ENCODE measurements at regions not wholly inside any gene's neighbourhood (a gene's known extent, or its start where the extent isn't known, plus 50 kb on each side); places are given as distances from the start of the nearest gene placed in this dataset.

DNA sequence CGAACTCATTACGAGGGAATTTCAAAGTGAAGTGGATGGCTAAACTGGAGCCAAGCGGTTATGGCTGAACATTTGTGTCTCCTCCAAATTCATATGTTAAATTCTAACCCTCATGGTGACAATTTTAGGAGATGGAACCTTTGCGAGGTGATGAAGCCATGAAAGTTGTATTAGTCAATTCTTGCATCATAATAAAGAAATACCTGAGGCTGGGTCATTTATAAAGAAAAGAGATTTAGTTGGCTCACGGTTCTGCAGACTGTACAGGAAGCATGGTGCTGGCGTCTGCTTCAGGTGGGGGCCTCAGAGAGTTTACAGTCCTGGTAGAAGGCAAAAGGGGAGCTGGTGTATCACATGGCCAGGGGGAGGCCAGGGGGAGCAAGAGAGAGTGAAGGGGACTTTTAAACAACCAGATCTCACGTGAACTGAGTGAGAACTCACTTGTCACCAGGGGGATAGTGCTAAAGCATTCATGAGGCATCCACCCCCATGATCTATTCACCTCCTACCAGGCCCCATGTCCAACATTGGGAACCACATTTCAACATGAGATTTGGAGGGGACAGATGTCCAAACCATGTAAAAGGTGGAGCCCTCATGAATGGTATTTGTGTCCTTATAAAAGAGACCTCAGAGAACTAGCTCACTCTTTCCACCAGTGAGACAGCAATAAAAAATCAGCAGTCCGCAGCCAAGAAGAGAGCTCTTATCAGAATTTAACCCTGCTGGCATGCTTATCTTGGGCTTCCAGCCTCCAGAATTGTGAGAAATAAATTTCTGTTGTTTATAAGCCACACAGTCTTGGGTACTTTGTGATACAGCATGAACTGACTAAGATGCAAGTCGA, 143.4 kb downstream of the MTRR start:
- TF ChIP-seq, protein P1, sequence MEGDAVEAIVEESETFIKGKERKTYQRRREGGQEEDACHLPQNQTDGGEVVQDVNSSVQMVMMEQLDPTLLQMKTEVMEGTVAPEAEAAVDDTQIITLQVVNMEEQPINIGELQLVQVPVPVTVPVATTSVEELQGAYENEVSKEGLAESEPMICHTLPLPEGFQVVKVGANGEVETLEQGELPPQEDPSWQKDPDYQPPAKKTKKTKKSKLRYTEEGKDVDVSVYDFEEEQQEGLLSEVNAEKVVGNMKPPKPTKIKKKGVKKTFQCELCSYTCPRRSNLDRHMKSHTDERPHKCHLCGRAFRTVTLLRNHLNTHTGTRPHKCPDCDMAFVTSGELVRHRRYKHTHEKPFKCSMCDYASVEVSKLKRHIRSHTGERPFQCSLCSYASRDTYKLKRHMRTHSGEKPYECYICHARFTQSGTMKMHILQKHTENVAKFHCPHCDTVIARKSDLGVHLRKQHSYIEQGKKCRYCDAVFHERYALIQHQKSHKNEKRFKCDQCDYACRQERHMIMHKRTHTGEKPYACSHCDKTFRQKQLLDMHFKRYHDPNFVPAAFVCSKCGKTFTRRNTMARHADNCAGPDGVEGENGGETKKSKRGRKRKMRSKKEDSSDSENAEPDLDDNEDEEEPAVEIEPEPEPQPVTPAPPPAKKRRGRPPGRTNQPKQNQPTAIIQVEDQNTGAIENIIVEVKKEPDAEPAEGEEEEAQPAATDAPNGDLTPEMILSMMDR (conservative IDR thresholded peaks at IDR 0.05; ENCODE audit: low read depth, low read length): no peak
- DNase-seq (ENCODE audit: low read depth): no peak
- no peak overlapping the region for H3K4me3 ChIP-seq (ENCODE audit: low read depth, low read length)

DNA sequence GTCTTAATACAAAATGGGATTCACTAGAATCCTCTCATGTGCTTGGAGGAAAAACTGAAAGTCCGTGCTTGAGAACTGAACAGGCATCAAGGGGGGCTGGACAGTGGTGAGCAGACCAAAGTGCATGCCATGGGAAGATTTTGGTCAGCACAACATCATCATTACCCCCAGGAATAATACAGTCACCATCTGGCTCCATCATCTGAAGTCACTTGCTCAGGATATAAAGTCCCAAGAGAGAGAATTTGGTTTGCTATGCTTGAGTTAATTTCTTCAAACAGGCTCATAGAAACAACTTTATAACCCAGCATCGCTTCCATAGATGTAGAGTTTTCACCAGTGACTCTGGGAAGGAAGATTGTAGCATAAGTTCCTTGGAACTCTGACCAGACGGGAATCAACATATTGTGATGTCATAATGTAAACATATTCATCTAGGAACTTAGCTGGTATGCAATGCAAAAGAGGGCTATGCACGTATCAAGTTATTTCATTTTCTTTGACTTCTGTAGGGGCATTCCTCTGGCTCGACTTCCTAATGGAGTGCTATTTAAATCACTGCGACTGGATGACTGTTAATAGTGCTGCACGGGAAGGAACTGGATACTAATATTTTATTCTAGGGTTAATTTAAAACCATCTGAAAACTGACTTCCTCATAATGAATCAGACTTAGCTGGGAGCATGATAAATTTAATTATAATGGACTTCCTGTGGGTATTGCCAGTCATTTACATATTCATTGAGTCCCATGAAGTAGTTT, 145.2 kb downstream of the MTRR start:
- no peak overlapping the region for H3K4me3 ChIP-seq (ENCODE audit: low read depth, low read length)
- TF ChIP-seq, protein P1 (conservative IDR thresholded peaks at IDR 0.05; ENCODE audit: low read depth, low read length): no peak
- DNase-seq (ENCODE audit: low read depth): no peak

DNA sequence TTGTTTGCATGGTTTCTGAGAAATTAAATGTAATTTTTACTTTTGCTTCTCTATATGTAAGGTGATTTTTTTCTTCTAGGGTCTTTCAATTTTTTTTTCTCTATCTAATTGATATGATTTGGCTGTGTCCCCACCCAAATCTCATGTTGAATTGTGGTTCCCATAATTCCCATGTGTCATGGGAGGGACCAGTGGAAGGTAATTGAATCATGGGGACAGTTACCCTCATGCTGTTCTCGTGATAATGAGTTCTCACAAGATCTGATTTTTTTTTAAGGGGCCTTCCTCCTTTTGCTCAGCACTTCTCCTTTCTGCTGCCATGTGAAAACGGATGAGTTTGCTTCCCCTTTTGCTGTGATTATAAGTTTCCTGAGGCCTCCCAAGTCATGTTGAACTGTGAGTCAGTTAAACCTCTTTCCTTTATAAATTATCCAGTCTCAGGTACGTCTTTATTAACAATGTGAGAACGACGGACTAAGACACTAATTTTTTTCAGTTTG, 150.8 kb downstream of the MTRR start:
- no peak for DNase-seq (ENCODE audit: low read depth)
- H3K4me3 ChIP-seq (ENCODE audit: low read depth, low read length): no peak overlapping the region
- TF ChIP-seq, protein P1 (conservative IDR thresholded peaks at IDR 0.05; ENCODE audit: low read depth, low read length): no peak

DNA sequence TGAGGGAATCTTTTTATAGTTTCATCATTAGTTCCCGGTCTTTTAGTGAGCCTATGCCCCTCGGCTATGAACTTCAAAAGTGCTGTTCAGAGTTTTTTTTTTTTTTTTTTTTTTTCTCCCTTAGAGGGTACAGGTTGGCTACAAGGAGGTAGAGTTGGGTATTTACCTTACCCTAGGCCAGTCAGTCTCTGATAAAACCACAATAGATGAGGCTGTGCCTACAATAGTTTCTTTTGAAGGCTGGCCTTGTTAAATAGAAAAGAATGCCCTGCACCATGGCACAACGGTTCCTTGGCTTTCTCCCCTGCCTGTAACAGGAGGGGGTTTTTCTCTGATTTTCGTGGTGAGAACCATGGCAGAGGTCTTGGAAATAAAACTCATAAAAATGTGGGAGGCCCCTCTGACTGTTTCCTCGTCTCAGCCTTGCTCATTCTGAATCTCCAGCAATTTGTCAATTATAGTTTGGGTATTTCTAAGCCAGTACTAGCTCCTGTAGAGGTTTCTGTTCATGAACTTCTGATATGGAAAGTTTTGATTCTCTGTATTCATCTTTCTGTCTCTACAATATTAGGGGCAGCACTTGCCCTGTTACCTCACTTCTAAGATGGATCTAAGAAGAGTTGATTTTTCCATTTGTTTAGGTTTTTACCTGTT, 152.0 kb downstream of the MTRR start:
- DNase-seq (ENCODE audit: low read depth): no peak
- TF ChIP-seq, protein P1 (conservative IDR thresholded peaks at IDR 0.05; ENCODE audit: low read depth, low read length): no peak
- no peak overlapping the region for H3K4me3 ChIP-seq (ENCODE audit: low read depth, low read length)

DNA sequence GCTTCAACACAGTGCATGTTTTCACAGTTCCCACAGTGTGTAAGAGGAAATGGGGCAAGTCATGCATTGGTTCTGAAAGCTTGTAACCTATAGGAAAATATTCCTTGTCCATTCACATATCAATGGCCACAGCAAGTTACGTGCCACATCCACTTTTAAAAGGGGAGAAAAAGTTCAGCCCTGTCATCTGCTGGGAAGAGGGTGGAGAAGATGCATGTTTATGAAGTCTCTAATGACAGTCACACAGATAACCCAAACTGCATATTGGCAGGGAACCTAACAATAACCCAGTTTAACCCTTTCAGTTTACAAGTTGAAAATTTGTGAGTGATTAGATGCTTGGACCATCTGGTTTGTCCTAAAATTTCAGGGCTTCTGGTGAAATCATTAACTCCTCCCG, 159.3 kb downstream of the MTRR start:
- H3K4me3 ChIP-seq (ENCODE audit: low read depth, low read length): no peak overlapping the region
- DNase-seq (ENCODE audit: low read depth): no peak
- TF ChIP-seq, protein P1 (conservative IDR thresholded peaks at IDR 0.05; ENCODE audit: low read depth, low read length): no peak

DNA sequence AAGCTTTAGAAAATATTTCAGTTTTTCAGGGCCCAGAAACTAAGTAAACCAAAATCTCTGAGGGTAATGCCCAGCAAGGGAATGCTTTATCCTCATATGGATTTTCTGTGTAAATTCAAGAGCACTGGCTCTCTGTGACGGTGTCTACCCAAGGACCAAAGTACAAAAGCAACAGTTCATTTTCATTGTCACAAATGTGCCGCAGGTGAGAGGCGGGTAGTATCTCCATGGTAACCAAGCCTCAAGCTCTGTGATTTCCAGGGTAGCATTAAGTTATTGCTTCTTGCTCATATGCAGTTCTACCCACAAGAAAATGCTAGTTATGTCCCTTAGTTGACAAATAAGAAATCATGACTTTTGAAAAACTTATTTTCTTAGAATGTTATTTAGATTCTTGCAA, 164.3 kb downstream of the MTRR start:
- DNase-seq (ENCODE audit: low read depth): no peak
- TF ChIP-seq, protein P1 (conservative IDR thresholded peaks at IDR 0.05; ENCODE audit: low read depth, low read length): no peak
- H3K4me3 ChIP-seq (ENCODE audit: low read depth, low read length): no peak overlapping the region

Measured in choroid plexus epithelial cell (primary cell).